Endodermal cell (in vitro differentiated cells): ENCODE measurements at regions not wholly inside any gene's neighbourhood (a gene's known extent, or its start where the extent isn't known, plus 50 kb on each side); places are given as distances from the start of the nearest gene placed in this dataset.

Source experiments
- DNase-seq: peaks from one replicate; pipeline ENCODE4 v3.0.0-alpha.2; 2017
- H3K27ac ChIP-seq: 2 replicates; pipeline ENCODE4 v1.5.1; 2013; ENCODE audit warnings: mild to moderate bottlenecking, low read depth, low read length, moderate library complexity
- H3K27me3 ChIP-seq: 2 replicates; pipeline ENCODE4 v1.6.1; 2013; ENCODE audit warnings: mild to moderate bottlenecking, low read length, moderate library complexity; ENCODE audit not compliant: insufficient read depth, control insufficient read depth, poor library complexity, severe bottlenecking
- H3K36me3 ChIP-seq: 2 replicates; pipeline ENCODE4 v1.7.0; 2013; ENCODE audit warnings: mild to moderate bottlenecking, low read length, moderate library complexity; ENCODE audit not compliant: control insufficient read depth, insufficient read depth
- H3K4me1 ChIP-seq: one replicate; pipeline ENCODE4 v1.7.0; 2013; ENCODE audit warnings: low read length; ENCODE audit not compliant: control insufficient read depth, insufficient read depth
- H3K4me3 ChIP-seq: 2 replicates; pipeline ENCODE4 v1.5.1; 2013; ENCODE audit warnings: mild to moderate bottlenecking, low read length, moderate library complexity
- H3K9ac ChIP-seq: 2 replicates; pipeline ENCODE4 v1.6.1; 2013; ENCODE audit warnings: mild to moderate bottlenecking, low read length, moderate library complexity; ENCODE audit not compliant: poor library complexity, severe bottlenecking; ENCODE audit errors: extremely low read depth
- H3K9me3 ChIP-seq: 2 replicates; pipeline ENCODE4 v1.6.1; 2013; ENCODE audit warnings: mild to moderate bottlenecking, low read length, moderate library complexity; ENCODE audit not compliant: control insufficient read depth
- H3K27ac Mint-ChIP-seq: 2 replicates; pipeline ENCODE4 v1.8.0; 2020; ENCODE audit warnings: mixed read lengths
- H3K27me3 Mint-ChIP-seq: 2 replicates; pipeline ENCODE4 v1.8.0; 2021; ENCODE audit warnings: mild to moderate bottlenecking, mixed read lengths; ENCODE audit not compliant: insufficient read depth
- H3K36me3 Mint-ChIP-seq: 2 replicates; pipeline ENCODE4 v1.8.0; 2020; ENCODE audit warnings: low read depth, mixed read lengths
- H3K4me1 Mint-ChIP-seq: 2 replicates; pipeline ENCODE4 v1.8.0; 2020; ENCODE audit warnings: mixed read lengths
- H3K4me3 Mint-ChIP-seq: 2 replicates; pipeline ENCODE4 v1.8.0; 2020; ENCODE audit warnings: mild to moderate bottlenecking, moderate library complexity, mixed read lengths
- H3K9me3 Mint-ChIP-seq: 2 replicates; pipeline ENCODE4 v1.8.0; 2020; ENCODE audit warnings: mild to moderate bottlenecking, mixed read lengths
- CTCF ChIP-seq: fragments of 200-600 bp; sonication (generic); conservative IDR thresholded peaks from 2 replicates; pipeline ENCODE4 v1.5.0; 2021; ENCODE audit warnings: antibody characterized with exemption, mild to moderate bottlenecking
- WGBS, 2 experiments: methylation state at CpG; one replicate each; pipeline versions ENCODE4 v1.1.5 to v1.1.7; 2013; ENCODE audit warnings: missing lambda C conversion rate in 2 of 2, mixed read lengths in 1 of 2; ENCODE audit not compliant: insufficient coverage in 1 of 2, insufficient read length in 1 of 2; 5-methylcytosine and 5-hydroxymethylcytosine counted together

- Histone ChIP-seq H3K27ac (no peak overlapping the region), H3K4me1 (no peaks in the 10 kb centered on the region), H3K4me3 (no peak overlapping the region), H3K27me3 (no peaks in the 10 kb centered on the region), H3K9ac (no peak overlapping the region), H3K36me3 (no peaks in the 10 kb centered on the region), H3K9me3 (peaks cover 8% of the 10 kb centered on the region)
- H3K36me3 Mint-ChIP-seq = no peaks in the 10 kb centered on the region
- no peaks in the 10 kb centered on the region for H3K27me3 Mint-ChIP-seq
- TF ChIP-seq CTCF = no peak
- no peaks in the 10 kb centered on the region for H3K4me1 Mint-ChIP-seq
- no peak for DNase-seq
- peaks cover 12% of the 10 kb centered on the region for H3K9me3 Mint-ChIP-seq
- H3K27ac Mint-ChIP-seq = no peak overlapping the region
- WGBS, 2 experiments = 70% methylated on average over 1 of the region's 1 CpG; no CpG with 5 or more reads in 1 of the 2 experiments
- H3K4me3 Mint-ChIP-seq = no peak overlapping the region
These were observed 356.1 kb downstream of the TMEM167A start for GRCh38 chr5:82721087-82721410.

- 88 to 89% methylated on average over 3 to 5 of the region's 6 CpGs for WGBS, 2 experiments
- no peak overlapping the region for H3K4me3 Mint-ChIP-seq
- no peaks in the 10 kb centered on the region for H3K4me1 Mint-ChIP-seq
- no peak for DNase-seq
- TF ChIP-seq CTCF = no peak
- Histone ChIP-seq H3K4me1 (no peaks in the 10 kb centered on the region), H3K27ac (no peak overlapping the region), H3K4me3 (no peak overlapping the region), H3K9me3 (peaks cover 8% of the 10 kb centered on the region), H3K36me3 (no peaks in the 10 kb centered on the region), H3K9ac (no peak overlapping the region), H3K27me3 (no peaks in the 10 kb centered on the region)
- no peaks in the 10 kb centered on the region for H3K27me3 Mint-ChIP-seq
- H3K9me3 Mint-ChIP-seq = peaks cover 10% of the 10 kb centered on the region
- no peaks in the 10 kb centered on the region for H3K36me3 Mint-ChIP-seq
- H3K27ac Mint-ChIP-seq = no peak overlapping the region
These were observed 356.7 kb downstream of the TMEM167A start for GRCh38 chr5:82720213-82721086.

- Histone ChIP-seq H3K27me3 (no peaks in the 10 kb centered on the region), H3K36me3 (no peaks in the 10 kb centered on the region), H3K27ac (no peak overlapping the region), H3K9ac (no peak overlapping the region), H3K4me3 (no peak overlapping the region), H3K4me1 (no peaks in the 10 kb centered on the region), H3K9me3 (peaks cover 8% of the 10 kb centered on the region)
- H3K4me3 Mint-ChIP-seq = no peak overlapping the region
- H3K27me3 Mint-ChIP-seq = no peaks in the 10 kb centered on the region
- DNase-seq = no peak
- H3K9me3 Mint-ChIP-seq = peaks cover 17% of the 10 kb centered on the region
- no peaks in the 10 kb centered on the region for H3K4me1 Mint-ChIP-seq
- WGBS, 2 experiments = no CpG with 5 or more reads among the region's 1 CpG
- H3K27ac Mint-ChIP-seq = no peak overlapping the region
- no peak for TF ChIP-seq CTCF
- no peaks in the 10 kb centered on the region for H3K36me3 Mint-ChIP-seq
These were observed 357.8 kb downstream of the TMEM167A start for GRCh38 chr5:82719368-82719767.
